OCI-LY1 (cell line): ENCODE measurements at regions not wholly inside any gene's neighbourhood (a gene's known extent, or its start where the extent isn't known, plus 50 kb on each side); places are given as distances from the start of the nearest gene placed in this dataset.
"Not testable (repeated sequence)": the region's sequence is repeated elsewhere in the genome, so short reads cannot be mapped to it uniquely, and the experiment has no call there.

Experiments
- H2AFZ ChIP-seq: fragments of 200-600 bp; sonication (generic), shearing (Covaris generic); 2 replicates; pipeline ENCODE4 v1.6.0; 2014; ENCODE audit warnings: antibody characterized with exemption, mild to moderate bottlenecking, low read length
- H3F3A ChIP-seq: fragments of 200-600 bp; sonication (generic), shearing (Covaris generic); 2 replicates; pipeline ENCODE4 v1.6.0; 2014; ENCODE audit warnings: mild to moderate bottlenecking, antibody characterized with exemption, low read length, moderate library complexity; ENCODE audit not compliant: insufficient read depth
- H3K27ac ChIP-seq: fragments of 200-600 bp; sonication (generic); 2 replicates; pipeline ENCODE4 v1.5.1; 2014; ENCODE audit warnings: low read length, mixed run types, mild to moderate bottlenecking, low read depth; ENCODE audit not compliant: poor library complexity, severe bottlenecking
- H3K27me3 ChIP-seq: fragments of 200-600 bp; sonication (generic); 2 replicates; pipeline ENCODE4 v1.6.0; 2014; ENCODE audit warnings: antibody characterized with exemption, mild to moderate bottlenecking, low read length, moderate library complexity; ENCODE audit not compliant: insufficient read depth
- H3K36me3 ChIP-seq: fragments of 200-600 bp; sonication (generic); 2 replicates; pipeline ENCODE4 v1.6.1; 2014; ENCODE audit warnings: mild to moderate bottlenecking, antibody characterized with exemption, low read length, moderate library complexity, mixed read lengths; ENCODE audit not compliant: insufficient read depth
- H3K4me1 ChIP-seq: fragments of 200-600 bp; sonication (generic); 2 replicates; pipeline ENCODE4 v1.5.1; 2014; ENCODE audit warnings: mild to moderate bottlenecking, low read length, moderate library complexity; ENCODE audit not compliant: insufficient read depth, severe bottlenecking
- H3K4me2 ChIP-seq: fragments of 200-600 bp; sonication (generic), shearing (Covaris generic); 2 replicates; pipeline ENCODE4 v1.6.1; 2014; ENCODE audit warnings: low read length
- H3K4me3 ChIP-seq: fragments of 200-600 bp; sonication (generic); 2 replicates; pipeline ENCODE4 v1.5.1; 2014; ENCODE audit warnings: low read length, low read depth, mild to moderate bottlenecking, mixed read lengths; ENCODE audit not compliant: poor library complexity, severe bottlenecking
- H3K79me2 ChIP-seq: fragments of 200-600 bp; shearing (Covaris generic); 2 replicates; pipeline ENCODE4 v1.6.1; 2016; ENCODE audit warnings: mixed run types, low read length, mixed read lengths; ENCODE audit not compliant: insufficient read depth
- H3K9ac ChIP-seq: fragments of 200-600 bp; sonication (generic), shearing (Covaris generic); 2 replicates; pipeline ENCODE4 v1.6.1; 2014; ENCODE audit warnings: mild to moderate bottlenecking, low read length, mixed read lengths
- H3K9me2 ChIP-seq: fragments of 200-600 bp; sonication (generic), shearing (Covaris generic); 2 replicates; pipeline ENCODE4 v1.6.1; 2014; ENCODE audit warnings: low read depth, mild to moderate bottlenecking, low read length, mixed read lengths
- H3K9me3 ChIP-seq: fragments of 200-600 bp; shearing (Covaris generic); 2 replicates; pipeline ENCODE4 v1.6.1; 2014; ENCODE audit warnings: low read length, mixed read lengths
- H4K20me1 ChIP-seq: fragments of 200-600 bp; sonication (generic), shearing (Covaris generic); 2 replicates; pipeline ENCODE4 v1.6.0; 2016; ENCODE audit warnings: mild to moderate bottlenecking, low read length; ENCODE audit not compliant: insufficient read depth
- EZH2 ChIP-seq: fragments of 200-600 bp; sonication (generic), shearing (Covaris generic); IDR thresholded peaks from 2 replicates; pipeline ENCODE4 v1.8.0; 2017; ENCODE audit warnings: borderline replicate concordance, mixed run types, mild to moderate bottlenecking, antibody characterized with exemption, low read length, moderate library complexity, mixed read lengths
- TF ChIP-seq, protein P1 (sequence below): fragments of 200-600 bp; sonication (generic), shearing (Covaris generic); IDR thresholded peaks from 2 replicates; pipeline ENCODE4 v1.5.1; 2017; ENCODE audit warnings: mild to moderate bottlenecking, antibody characterized with exemption, low read length, moderate library complexity, mixed read lengths

GRCh38 chrY:20643055-20643454 is 67.5 kb downstream of the EIF1AY start:
- Histone ChIP-seq H3K4me3 (no peak overlapping the region), H3K79me2 (no peaks in the 10 kb centered on the region), H3K9ac (no peak overlapping the region), H3K4me2 (no peak overlapping the region), H3K27ac (no peak overlapping the region), H3K36me3 (no peaks in the 10 kb centered on the region), H2AFZ (no peak overlapping the region), H4K20me1 (no peaks in the 10 kb centered on the region), H3K9me3 (no peaks in the 10 kb centered on the region), H3K27me3 (no peaks in the 10 kb centered on the region), H3F3A (no peaks in the 10 kb centered on the region), H3K4me1 (peaks cover 2% of the 10 kb centered on the region), H3K9me2 (no peaks in the 10 kb centered on the region)
- TF ChIP-seq EZH2 = no peak
- TF ChIP-seq, protein P1, sequence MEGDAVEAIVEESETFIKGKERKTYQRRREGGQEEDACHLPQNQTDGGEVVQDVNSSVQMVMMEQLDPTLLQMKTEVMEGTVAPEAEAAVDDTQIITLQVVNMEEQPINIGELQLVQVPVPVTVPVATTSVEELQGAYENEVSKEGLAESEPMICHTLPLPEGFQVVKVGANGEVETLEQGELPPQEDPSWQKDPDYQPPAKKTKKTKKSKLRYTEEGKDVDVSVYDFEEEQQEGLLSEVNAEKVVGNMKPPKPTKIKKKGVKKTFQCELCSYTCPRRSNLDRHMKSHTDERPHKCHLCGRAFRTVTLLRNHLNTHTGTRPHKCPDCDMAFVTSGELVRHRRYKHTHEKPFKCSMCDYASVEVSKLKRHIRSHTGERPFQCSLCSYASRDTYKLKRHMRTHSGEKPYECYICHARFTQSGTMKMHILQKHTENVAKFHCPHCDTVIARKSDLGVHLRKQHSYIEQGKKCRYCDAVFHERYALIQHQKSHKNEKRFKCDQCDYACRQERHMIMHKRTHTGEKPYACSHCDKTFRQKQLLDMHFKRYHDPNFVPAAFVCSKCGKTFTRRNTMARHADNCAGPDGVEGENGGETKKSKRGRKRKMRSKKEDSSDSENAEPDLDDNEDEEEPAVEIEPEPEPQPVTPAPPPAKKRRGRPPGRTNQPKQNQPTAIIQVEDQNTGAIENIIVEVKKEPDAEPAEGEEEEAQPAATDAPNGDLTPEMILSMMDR = no peak

DNA sequence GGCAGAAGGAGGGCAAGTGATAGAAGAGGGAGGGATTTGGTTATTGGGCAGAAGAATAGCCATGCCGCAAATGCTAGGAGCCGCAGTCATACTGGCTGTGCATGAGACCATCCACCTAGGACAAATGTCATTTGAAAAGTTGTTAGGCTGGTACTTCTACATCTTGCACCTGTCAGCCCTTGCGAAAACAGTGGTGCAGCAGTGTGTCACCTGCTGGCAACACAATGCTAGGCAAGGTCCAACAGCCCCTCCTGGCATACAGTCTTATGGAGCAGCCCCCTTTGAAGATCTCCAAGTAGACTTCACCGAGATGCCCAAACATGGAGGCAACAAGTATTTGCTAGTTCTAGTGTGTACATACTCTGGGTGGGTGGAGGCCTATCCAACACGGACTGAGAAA is 72.7 kb downstream of the EIF1AY start:
- TF ChIP-seq, protein P1 = no peak
- TF ChIP-seq EZH2 = no peak
- no peak overlapping the region for H2AFZ ChIP-seq
- no peaks in the 10 kb centered on the region for H4K20me1 ChIP-seq
- no peaks in the 10 kb centered on the region for H3F3A ChIP-seq
- H3K79me2 ChIP-seq = no peaks in the 10 kb centered on the region
- no peaks in the 10 kb centered on the region for H3K9me3 ChIP-seq
- H3K4me2 ChIP-seq = no peak overlapping the region
- H3K27ac ChIP-seq = no peak overlapping the region
- H3K4me1 ChIP-seq = peaks cover 9% of the 10 kb centered on the region
- H3K36me3 ChIP-seq = no peaks in the 10 kb centered on the region
- H3K9ac ChIP-seq = no peak overlapping the region
- H3K4me3 ChIP-seq = no peak overlapping the region
- no peaks in the 10 kb centered on the region for H3K27me3 ChIP-seq
- no peaks in the 10 kb centered on the region for H3K9me2 ChIP-seq

GRCh38 chrY:20648891-20649290 is 73.3 kb downstream of the EIF1AY start:
- not testable (repeated sequence) for H3K4me2 ChIP-seq, H3F3A ChIP-seq, H3K9me3 ChIP-seq, H3K9me2 ChIP-seq, H2AFZ ChIP-seq, H3K4me3 ChIP-seq, H3K79me2 ChIP-seq, H3K27me3 ChIP-seq, H3K36me3 ChIP-seq, H4K20me1 ChIP-seq, H3K9ac ChIP-seq, H3K27ac ChIP-seq, H3K4me1 ChIP-seq
- TF ChIP-seq, protein P1 = peak; percentile 36; the same call in 1 of the 2 replicates
